HG03469 (cell line): ENCODE measurements at regions not wholly inside any gene's neighbourhood (a gene's known extent, or its start where the extent isn't known, plus 50 kb on each side); places are given as distances from the start of the nearest gene placed in this dataset.

Experiments used
- ATAC-seq: cut with Tn5 transposase; IDR thresholded peaks from one replicate; pipeline ENCODE4 v1.9.1; 2021; ENCODE audit warnings: mild to moderate bottlenecking, moderate library complexity, moderate number of reproducible peaks; ENCODE audit not compliant: unreplicated experiment

GRCh38 chr19:27673986-27674385 is 1539.0 kb downstream of the UQCRFS1 start:
- ATAC-seq = no peak

DNA sequence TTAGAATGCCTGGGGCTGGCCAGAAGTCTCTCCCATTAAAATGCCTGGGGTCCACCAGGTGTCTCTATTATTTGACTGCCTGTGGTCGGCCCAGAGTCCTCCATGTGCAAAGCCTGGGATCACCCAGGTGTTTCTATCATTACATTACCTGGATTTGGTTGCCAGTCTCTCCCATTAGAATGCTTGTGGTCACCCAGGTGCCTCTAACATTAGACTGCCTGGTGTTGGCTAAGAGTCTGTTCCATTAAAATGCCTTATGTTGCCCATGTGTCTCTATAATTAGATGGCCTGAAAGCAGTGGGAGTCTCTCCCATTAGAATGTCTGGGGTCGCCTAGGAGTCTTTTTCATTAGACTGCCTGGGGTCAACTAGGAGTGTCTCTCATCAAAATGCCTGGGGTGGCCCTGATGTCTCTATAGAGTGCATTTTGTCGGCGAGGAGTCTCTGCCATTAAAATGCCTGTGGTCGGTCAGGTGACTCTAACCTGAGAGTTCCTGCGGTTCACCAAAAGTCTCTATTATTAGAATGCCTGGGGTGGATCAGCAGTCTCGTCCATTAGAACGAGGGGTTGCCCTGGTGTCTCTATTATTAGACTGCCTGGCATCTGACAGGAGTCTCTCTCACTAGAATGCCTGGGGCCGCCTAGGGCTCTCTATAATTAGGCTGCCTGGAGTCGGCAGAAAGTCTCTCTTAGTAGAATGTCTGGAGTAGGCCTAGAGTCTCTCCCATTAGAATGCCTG is 1540.5 kb downstream of the UQCRFS1 start:
- no peak for ATAC-seq

- no peak for ATAC-seq
Measured at GRCh38 chr19:27671876-27672275, 1541.1 kb downstream of the UQCRFS1 start.

DNA sequence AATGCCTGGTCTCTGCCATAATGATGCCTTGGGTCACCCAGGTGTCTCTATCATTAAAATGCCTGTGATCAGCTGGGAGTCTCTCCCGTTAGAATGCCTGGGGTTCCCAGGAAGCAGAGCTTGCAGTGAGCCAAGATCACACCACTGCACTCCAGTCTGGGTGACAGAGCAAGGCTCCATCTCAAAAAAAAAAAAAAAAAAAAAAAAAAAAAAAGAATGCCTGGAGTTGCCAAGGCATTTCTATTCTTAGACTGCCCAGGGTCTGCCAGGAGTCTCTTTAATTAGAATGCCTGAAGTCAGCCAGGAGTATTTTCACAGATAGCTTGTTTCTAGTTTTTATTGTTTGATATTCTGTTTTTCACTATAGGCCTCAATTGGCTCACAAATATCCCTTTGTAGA is 1552.5 kb downstream of the UQCRFS1 start:
- no peak for ATAC-seq

DNA sequence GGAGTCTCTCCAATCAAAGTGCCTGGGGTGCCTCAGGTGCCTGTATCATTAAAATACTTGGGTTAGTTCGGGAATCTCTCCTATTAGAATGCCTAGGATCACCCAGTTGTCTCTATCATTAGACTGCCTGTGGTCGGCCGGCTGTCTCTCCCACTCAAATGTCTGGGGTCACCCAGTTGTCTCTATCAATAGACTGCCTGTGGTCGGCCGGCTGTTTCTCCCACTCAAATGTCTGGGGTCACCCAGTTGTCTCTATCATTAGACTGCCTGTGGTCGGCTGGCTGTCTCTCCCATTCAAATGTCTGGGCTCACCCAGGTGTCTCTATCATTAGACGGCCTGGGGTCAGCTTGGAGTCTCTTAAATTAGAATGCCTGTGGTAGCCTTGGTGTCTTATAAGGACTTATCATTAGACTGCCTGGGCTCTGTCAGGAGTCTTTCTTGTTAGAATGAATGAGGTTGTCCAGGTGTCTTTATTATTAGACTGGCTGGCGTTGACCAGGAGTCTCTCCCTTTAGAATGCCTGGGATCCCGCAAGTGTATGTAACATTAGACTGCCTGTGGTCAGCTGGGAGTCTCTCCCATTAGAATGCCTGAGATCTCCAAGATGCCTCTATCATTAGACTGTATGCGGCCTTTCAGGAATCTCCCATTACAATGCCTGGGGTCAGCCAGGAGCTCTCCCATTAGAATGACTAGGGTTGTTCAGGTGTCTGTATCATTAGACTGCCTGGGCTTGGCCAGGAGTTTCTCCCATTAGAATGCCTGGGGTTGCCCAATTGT is 1555.5 kb downstream of the UQCRFS1 start:
- no peak for ATAC-seq

DNA sequence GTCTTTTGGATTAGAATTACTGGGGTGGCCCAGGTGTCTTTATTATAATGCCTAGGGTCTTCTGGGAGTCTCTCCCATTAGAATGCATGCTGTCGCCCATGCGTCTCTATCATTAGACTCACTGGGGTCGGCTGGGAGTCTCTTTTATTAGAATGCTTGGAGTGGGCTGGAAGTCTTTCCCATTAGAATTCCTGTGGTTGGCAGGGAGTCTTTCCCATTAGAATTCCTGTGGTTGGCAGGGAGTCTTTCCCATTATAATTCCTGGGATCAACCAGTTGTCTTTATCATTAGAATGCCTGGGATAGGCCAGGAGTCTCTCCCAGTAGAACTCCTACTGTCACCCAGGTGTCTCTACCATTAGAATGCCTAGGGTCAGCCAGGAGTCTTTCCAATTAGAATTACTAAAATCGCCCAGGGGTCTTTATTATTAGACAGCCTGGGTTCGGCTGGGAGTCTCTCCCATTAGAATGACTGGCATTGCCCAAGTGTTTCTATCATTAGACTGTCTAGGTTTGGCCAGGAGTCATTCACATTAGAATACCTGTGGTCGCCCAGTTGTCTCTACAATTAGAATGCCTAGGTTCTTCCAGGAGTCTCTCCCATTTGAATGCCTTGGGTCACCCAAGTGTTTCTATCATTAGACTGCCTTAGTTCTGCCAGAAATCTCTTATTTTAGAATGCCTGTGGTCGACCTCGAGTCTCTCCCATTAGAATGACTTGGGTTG is 1558.5 kb downstream of the UQCRFS1 start:
- no peak for ATAC-seq

GRCh38 chr19:27652796-27653195 is 1560.2 kb downstream of the UQCRFS1 start:
- no peak for ATAC-seq

DNA sequence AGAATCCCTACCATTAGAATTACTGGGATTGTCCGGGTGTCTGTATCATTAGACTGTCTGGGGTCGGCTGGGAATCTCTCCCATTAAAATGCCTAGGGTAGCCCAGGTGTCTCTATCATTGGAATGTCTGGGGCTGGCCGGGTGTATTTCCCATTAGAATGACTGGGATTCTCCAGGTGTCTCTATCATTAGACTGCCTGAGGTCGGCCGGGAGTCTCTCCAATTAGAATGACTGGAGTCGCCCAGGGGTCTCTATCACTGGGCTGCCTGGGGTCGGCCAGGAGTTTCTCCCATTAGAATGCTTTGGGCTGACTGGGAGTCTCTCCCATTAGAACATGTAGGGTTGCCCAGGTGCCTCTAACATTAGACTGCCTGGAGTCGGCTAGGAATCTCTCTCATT is 1560.7 kb downstream of the UQCRFS1 start:
- ATAC-seq = no peak

- ATAC-seq = no peak
Measured at GRCh38 chr19:27647423-27647822, 1565.5 kb downstream of the UQCRFS1 start.

GRCh38 chr19:27635401-27635800 is 1577.5 kb downstream of the UQCRFS1 start:
- no peak for ATAC-seq

DNA sequence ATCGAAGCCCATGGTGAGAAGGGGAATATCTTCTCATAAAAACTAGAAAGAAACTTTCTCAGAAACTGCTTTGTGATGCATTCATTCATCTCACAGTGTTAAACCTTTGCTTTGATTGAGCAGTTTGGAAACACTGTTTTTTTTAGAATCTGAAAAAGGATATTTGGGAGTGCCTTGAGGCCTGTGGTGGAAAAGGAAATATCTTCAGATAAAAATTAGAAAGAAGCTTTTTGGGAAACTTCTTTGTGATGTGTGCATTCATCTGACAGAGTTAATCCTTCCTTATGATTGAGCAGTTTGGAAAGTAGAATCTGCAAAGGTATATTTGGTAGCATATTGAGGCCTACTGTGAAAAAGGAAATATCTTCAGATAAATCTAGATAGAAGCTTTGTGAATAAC is 1594.9 kb downstream of the UQCRFS1 start:
- no peak for ATAC-seq

DNA sequence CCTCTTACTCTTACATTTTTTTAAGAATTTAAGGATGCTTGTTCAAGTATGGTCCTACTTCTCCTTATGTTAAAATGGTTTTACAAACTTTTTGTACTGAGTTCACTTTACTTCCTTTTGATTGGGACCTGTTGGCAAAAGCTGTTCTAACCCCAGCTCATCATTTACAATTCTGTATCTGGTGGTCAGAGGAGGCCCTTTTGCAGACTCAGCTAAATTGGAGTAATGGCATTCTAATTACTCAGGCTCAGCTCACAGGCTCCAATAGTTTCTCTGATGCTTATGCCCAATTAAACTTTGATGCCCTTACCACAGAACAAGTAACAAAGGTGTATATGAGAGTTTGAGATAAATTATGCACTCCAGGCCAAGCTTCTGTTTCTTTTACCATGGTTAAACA is 1632.0 kb downstream of the UQCRFS1 start:
- no peak for ATAC-seq
